ENCODE measurements at regions not wholly inside any gene's neighbourhood (a gene's known extent, or its start where the extent isn't known, plus 50 kb on each side); places are given as distances from the start of the nearest gene placed in this dataset.

DNA sequence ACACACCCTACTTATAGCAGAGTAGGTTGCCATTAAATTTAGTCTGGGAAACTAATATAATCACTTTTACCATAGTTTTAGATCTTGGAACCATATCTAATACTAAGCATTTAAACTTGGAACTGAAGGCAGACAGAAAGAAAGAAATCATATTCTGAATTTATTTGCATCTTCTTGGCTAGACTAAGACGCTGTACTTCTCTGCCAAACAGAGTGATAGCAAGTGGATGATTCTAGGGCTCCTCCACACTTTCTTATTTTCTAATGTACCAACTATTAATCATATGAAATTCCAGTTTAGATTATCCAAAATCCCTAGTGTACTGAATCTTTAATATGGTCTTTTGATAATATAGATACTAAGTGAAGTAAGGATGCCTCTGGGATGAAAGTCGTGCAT is 277.0 kb downstream of the CENPW start:
- no peak for TF ChIP-seq CTCF (IDR thresholded peaks at IDR 0.05; ENCODE audit: insufficient read depth, missing control alignments)
- DNase-seq (ENCODE audit: insufficient read length, low spot score) = no peak
- no peak for FAIRE-seq

DNA sequence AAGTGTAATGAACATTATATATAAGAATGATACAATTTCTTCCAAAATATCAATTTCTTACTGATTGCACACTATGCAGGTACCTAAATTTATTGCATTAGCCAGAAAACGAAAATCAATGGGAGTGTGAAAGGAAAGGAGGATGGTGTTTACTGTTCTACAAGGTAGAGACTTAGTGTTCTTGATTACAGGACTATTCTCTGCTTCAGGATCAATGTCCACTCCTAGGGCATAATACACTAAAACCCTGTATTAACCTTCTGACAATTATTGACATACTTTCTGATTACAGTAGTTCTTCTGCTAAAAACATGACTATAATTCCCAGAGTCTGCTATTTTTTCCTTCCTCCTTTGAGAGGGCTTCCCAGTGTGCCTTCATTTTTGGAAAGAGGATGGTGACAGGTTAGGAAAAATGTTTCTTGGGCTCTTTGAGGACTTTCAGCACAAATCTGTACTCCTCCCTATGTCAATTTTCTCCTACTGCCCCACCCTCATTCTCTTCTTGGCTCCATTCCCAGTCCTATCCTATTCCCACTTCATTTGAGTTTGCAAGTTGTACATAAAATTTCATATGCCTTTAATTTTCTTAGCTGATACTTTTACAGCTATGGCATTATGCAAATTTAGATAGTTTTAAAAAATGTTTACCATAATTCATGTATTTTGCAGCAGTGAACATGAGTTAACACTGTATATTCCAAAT is 278.9 kb downstream of the CENPW start:
- DNase-seq (ENCODE audit: insufficient read length, low spot score) (no peak), FAIRE-seq (no peak)
- no peak for TF ChIP-seq CTCF (IDR thresholded peaks at IDR 0.05; ENCODE audit: insufficient read depth, missing control alignments)

- no peak for DNase-seq (ENCODE audit: insufficient read length, low spot score)
- FAIRE-seq = no peak
- TF ChIP-seq CTCF (IDR thresholded peaks at IDR 0.05; ENCODE audit: insufficient read depth, missing control alignments) = no peak
These were observed 280.8 kb downstream of the CENPW start for GRCh38 chr6:126620719-126621118.

GRCh38 chr6:126625019-126625418 is 285.1 kb downstream of the CENPW start:
- no peak for FAIRE-seq
- no peak for TF ChIP-seq CTCF (IDR thresholded peaks at IDR 0.05; ENCODE audit: insufficient read depth, missing control alignments)
- DNase-seq (ENCODE audit: insufficient read length, low spot score) = no peak

DNA sequence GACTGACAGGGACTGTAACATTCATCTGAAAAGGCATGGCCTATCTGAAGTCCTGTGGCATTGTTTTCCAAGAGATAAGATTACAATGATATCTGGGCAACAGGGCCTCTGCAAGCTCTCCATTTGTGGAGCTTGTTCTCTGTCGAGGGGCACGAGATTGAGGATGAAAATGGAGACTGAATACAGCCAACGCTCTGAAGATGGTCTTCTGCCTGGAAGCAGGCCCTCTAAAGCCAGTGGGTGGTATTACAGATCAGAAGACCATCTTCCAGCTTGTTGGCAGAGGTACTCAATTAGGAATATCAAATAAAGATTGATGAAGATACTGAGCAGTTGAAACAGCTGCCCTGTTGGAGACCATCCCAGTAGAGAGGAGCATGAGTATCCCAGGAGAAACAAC is 288.2 kb downstream of the CENPW start:
- DNase-seq (ENCODE audit: insufficient read length, low spot score) = no peak
- FAIRE-seq = no peak
- TF ChIP-seq CTCF (IDR thresholded peaks at IDR 0.05; ENCODE audit: insufficient read depth, missing control alignments) = no peak

GRCh38 chr6:126631363-126631762 is 291.4 kb downstream of the CENPW start:
- DNase-seq (ENCODE audit: insufficient read length, low spot score) = no peak
- FAIRE-seq = no peak
- no peak for TF ChIP-seq CTCF (IDR thresholded peaks at IDR 0.05; ENCODE audit: insufficient read depth, missing control alignments)

DNA sequence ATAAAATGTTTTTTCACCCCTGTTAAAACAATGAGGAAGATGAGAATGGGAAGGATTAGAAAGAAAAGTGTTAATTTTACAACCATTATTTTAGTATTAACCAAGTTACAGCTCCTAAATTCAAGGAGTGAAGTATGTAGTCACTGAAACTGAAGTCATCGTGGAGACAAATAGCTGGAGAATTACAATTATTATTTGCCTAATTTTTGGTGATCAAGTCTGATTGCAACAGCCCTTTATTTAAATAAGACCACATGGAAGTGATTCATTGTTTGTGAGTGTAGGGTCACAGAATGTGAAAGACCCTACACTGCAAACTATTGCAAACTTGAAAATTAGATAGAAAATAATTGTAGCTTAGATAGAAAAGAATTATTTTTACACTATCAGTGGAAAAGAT is 292.4 kb downstream of the CENPW start:
- TF ChIP-seq CTCF (IDR thresholded peaks at IDR 0.05; ENCODE audit: insufficient read depth, missing control alignments) = no peak
- DNase-seq (ENCODE audit: insufficient read length, low spot score) (no peak), FAIRE-seq (no peak)

All from D721Med (cell line).